ENCODE measurements at regions not wholly inside any gene's neighbourhood (a gene's known extent, or its start where the extent isn't known, plus 50 kb on each side); places are given as distances from the start of the nearest gene placed in this dataset.

DNA sequence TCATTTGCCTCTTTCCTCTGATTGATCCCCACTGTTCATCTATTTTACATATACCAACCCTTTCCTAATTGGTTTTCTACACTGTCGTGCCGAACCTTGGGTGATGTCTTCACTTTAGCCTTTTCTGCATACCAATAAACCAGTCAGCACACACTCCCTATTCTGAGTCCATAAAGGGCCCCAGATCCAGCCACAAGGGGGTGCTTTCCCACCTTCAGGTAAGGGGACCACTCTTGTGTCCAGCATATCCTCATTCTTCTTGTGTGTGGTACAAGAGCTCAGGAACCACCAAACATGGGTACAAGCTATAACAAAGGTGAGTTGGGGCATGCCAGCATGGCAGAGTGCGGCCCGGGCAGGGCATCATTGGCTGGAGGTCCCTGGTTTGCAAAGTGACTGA, 859.8 kb downstream of the FSCB start:
- ChIA-PET POLR2A (ENCODE audit: low non-redundant PET) (no interaction called here), CTCF (no interaction called here)
- Histone ChIP-seq H3K4me3 (ENCODE audit: low read depth, low read length, poor library complexity, severe bottlenecking) (no peak overlapping the region), H3K36me3 (ENCODE audit: insufficient read depth, low read length, poor library complexity, severe bottlenecking) (no peaks in the 10 kb centered on the region), H3K9me3 (ENCODE audit: low read depth, low read length, poor library complexity, severe bottlenecking) (no peaks in the 10 kb centered on the region), H3K27ac (ENCODE audit: low read depth, low read length, poor library complexity, severe bottlenecking) (no peak overlapping the region), H3K27me3 (replicated peaks; ENCODE audit: insufficient read depth, low read depth, low read length, poor library complexity) (no peaks in the 10 kb centered on the region), H3K4me1 (ENCODE audit: insufficient read depth, low read length, poor library complexity, severe bottlenecking) (no peaks in the 10 kb centered on the region)
- no TSS peak for BruUV-seq (replicated peaks)
- DNase-seq (ENCODE audit: low spot score) = peak; percentile 35
- intact Hi-C loops (cut with micrococcal nuclease; ENCODE audit: unreplicated experiment) = no loop called here
- no peak for TF ChIP-seq EZH2 (IDR thresholded peaks at IDR 0.05; ENCODE audit: borderline replicate concordance, low read depth, low read length, poor library complexity, severe bottlenecking)
- TF ChIP-seq, protein P1, sequence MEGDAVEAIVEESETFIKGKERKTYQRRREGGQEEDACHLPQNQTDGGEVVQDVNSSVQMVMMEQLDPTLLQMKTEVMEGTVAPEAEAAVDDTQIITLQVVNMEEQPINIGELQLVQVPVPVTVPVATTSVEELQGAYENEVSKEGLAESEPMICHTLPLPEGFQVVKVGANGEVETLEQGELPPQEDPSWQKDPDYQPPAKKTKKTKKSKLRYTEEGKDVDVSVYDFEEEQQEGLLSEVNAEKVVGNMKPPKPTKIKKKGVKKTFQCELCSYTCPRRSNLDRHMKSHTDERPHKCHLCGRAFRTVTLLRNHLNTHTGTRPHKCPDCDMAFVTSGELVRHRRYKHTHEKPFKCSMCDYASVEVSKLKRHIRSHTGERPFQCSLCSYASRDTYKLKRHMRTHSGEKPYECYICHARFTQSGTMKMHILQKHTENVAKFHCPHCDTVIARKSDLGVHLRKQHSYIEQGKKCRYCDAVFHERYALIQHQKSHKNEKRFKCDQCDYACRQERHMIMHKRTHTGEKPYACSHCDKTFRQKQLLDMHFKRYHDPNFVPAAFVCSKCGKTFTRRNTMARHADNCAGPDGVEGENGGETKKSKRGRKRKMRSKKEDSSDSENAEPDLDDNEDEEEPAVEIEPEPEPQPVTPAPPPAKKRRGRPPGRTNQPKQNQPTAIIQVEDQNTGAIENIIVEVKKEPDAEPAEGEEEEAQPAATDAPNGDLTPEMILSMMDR (conservative IDR thresholded peaks at IDR 0.05; ENCODE audit: low read depth, low read length) = peak; percentile 44

DNA sequence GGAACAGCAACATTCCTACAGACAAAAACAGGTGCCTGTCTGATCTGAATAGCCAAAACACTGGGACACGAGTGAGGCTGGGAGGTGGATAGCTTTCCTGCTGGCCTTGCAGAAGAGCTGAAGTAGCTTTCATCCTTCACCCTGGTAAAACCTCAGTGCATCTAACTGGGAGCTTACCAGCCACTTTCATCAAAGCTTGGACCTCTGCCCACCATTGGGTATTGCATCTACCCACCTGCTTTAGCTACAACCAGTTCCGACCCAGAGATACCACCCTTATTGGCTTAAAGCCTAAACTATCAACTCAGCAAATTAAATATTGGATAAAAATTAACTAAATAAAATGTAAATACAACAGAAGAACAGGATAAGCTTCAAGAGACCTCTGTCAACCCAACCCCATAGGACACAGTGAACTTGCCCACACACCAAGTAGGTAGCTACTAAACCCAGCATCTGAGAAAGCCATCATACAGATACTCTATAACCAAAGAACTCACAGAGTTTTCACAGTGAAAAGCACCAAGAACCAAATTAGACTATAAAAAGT, 866.3 kb downstream of the FSCB start:
- DNase-seq (ENCODE audit: low spot score) = no peak
- H3K27ac ChIP-seq (ENCODE audit: low read depth, low read length, poor library complexity, severe bottlenecking) = no peak overlapping the region
- CTCF ChIA-PET = no interaction called here
- BruUV-seq (replicated peaks) = no TSS peak
- H3K9me3 ChIP-seq (ENCODE audit: low read depth, low read length, poor library complexity, severe bottlenecking) = no peaks in the 10 kb centered on the region
- intact Hi-C loops (cut with micrococcal nuclease; ENCODE audit: unreplicated experiment) = no loop called here
- no peak overlapping the region for H3K4me3 ChIP-seq (ENCODE audit: low read depth, low read length, poor library complexity, severe bottlenecking)
- H3K4me1 ChIP-seq (ENCODE audit: insufficient read depth, low read length, poor library complexity, severe bottlenecking) = no peaks in the 10 kb centered on the region
- H3K36me3 ChIP-seq (ENCODE audit: insufficient read depth, low read length, poor library complexity, severe bottlenecking) = no peaks in the 10 kb centered on the region
- TF ChIP-seq EZH2 (IDR thresholded peaks at IDR 0.05; ENCODE audit: borderline replicate concordance, low read depth, low read length, poor library complexity, severe bottlenecking) = no peak
- TF ChIP-seq, protein P1 (conservative IDR thresholded peaks at IDR 0.05; ENCODE audit: low read depth, low read length) = no peak
- POLR2A ChIA-PET (ENCODE audit: low non-redundant PET) = no interaction called here
- H3K27me3 ChIP-seq (replicated peaks; ENCODE audit: insufficient read depth, low read depth, low read length, poor library complexity) = no peaks in the 10 kb centered on the region

DNA sequence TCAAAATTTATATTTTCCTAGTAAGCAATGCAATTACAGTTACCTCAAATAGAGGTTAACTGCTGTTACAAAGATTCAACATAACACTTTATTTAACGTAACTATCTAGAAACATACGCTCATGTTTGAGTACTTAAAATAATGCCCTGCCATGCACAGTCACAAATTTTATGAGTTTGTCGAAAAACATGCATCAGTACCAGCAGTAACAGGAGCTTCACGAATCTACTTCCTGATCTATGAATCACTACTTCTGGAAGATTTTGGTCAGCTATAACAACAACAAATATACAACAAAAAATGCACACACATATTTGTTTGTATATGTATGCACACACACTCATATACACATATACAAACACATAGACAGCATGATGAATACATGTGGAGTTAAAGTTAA, 881.8 kb downstream of the FSCB start:
- Histone ChIP-seq H3K27me3 (replicated peaks; ENCODE audit: insufficient read depth, low read depth, low read length, poor library complexity) (no peaks in the 10 kb centered on the region), H3K4me3 (ENCODE audit: low read depth, low read length, poor library complexity, severe bottlenecking) (no peak overlapping the region), H3K9me3 (ENCODE audit: low read depth, low read length, poor library complexity, severe bottlenecking) (no peaks in the 10 kb centered on the region), H3K4me1 (ENCODE audit: insufficient read depth, low read length, poor library complexity, severe bottlenecking) (no peaks in the 10 kb centered on the region), H3K36me3 (ENCODE audit: insufficient read depth, low read length, poor library complexity, severe bottlenecking) (no peaks in the 10 kb centered on the region), H3K27ac (ENCODE audit: low read depth, low read length, poor library complexity, severe bottlenecking) (no peak overlapping the region)
- BruUV-seq (replicated peaks) = no TSS peak
- intact Hi-C loops (cut with micrococcal nuclease; ENCODE audit: unreplicated experiment) = no loop called here
- CTCF ChIA-PET = no interaction called here
- DNase-seq (ENCODE audit: low spot score) = no peak
- TF ChIP-seq, protein P1 (conservative IDR thresholded peaks at IDR 0.05; ENCODE audit: low read depth, low read length) = no peak
- TF ChIP-seq EZH2 (IDR thresholded peaks at IDR 0.05; ENCODE audit: borderline replicate concordance, low read depth, low read length, poor library complexity, severe bottlenecking) = no peak
- POLR2A ChIA-PET (ENCODE audit: low non-redundant PET) = no interaction called here
